22Rv1 (cell line): ENCODE measurements at regions not wholly inside any gene's neighbourhood (a gene's known extent, or its start where the extent isn't known, plus 50 kb on each side); places are given as distances from the start of the nearest gene placed in this dataset.

Experiments
- H3K27ac ChIP-seq: fragments of 450-650 bp; 2 replicates; pipeline ENCODE4 v1.5.1; 2017
- CTCF ChIP-seq: fragments of 450-650 bp; IDR thresholded peaks from 2 replicates; pipeline ENCODE4 v1.5.1; 2017; ENCODE audit warnings: mild to moderate bottlenecking
- ZFX ChIP-seq: fragments of 450-650 bp; IDR thresholded peaks from 2 replicates; pipeline ENCODE4 v1.6.1; 2017; ENCODE audit warnings: antibody characterized with exemption, borderline replicate concordance

- TF ChIP-seq ZFX (no peak), CTCF (no peak)
- no peak overlapping the region for H3K27ac ChIP-seq
Measured at GRCh38 chr6:4287372-4287771, 152.0 kb upstream of the ECI2 start.

- no peak overlapping the region for H3K27ac ChIP-seq
- TF ChIP-seq ZFX (no peak), CTCF (no peak)
Measured at GRCh38 chr6:4282926-4283325, 147.6 kb upstream of the ECI2 start.

- H3K27ac ChIP-seq = no peak overlapping the region
- TF ChIP-seq ZFX (no peak), CTCF (peak; percentile 67)
Measured at GRCh38 chr6:4281341-4282293, 146.2 kb upstream of the ECI2 start.

- H3K27ac ChIP-seq = no peak overlapping the region
Measured at GRCh38 chr6:4280707-4281106, 145.3 kb upstream of the ECI2 start.

GRCh38 chr6:4280031-4280430 is 144.7 kb upstream of the ECI2 start:
- TF ChIP-seq ZFX (no peak), CTCF (no peak)
- no peak overlapping the region for H3K27ac ChIP-seq

More at GRCh38 chr6:4280707-4281106, 145.3 kb upstream of the ECI2 start:
- no peak for TF ChIP-seq ZFX
- TF ChIP-seq CTCF = no peak

- no peak for TF ChIP-seq CTCF
- no peak for TF ChIP-seq ZFX
Measured at GRCh38 chr6:4274382-4275082, 139.2 kb upstream of the ECI2 start.

GRCh38 chr6:4272996-4273395 is 137.6 kb upstream of the ECI2 start:
- H3K27ac ChIP-seq = no peak overlapping the region
- no peak for TF ChIP-seq CTCF
- no peak for TF ChIP-seq ZFX

More at GRCh38 chr6:4274382-4275082, 139.2 kb upstream of the ECI2 start:
- no peak overlapping the region for H3K27ac ChIP-seq
